Neural cell (in vitro differentiated cells): ENCODE measurements at regions not wholly inside any gene's neighbourhood (a gene's known extent, or its start where the extent isn't known, plus 50 kb on each side); places are given as distances from the start of the nearest gene placed in this dataset.

Experiments used
- EP300 ChIP-seq: fragments of 450-650 bp; conservative IDR thresholded peaks from 2 replicates; pipeline ENCODE4 v1.6.1; 2014; ENCODE audit warnings: antibody characterized with exemption, mild to moderate bottlenecking, moderate library complexity; ENCODE audit not compliant: poor library complexity, severe bottlenecking
- EZH2 ChIP-seq: fragments of 200-600, 300-800 bp; shearing (Covaris generic), sonication (generic); IDR thresholded peaks from 2 replicates; pipeline ENCODE4 v1.6.1; 2014; ENCODE audit warnings: antibody characterized with exemption, low read length, borderline replicate concordance, mild to moderate bottlenecking; ENCODE audit not compliant: insufficient read depth, poor library complexity, severe bottlenecking

GRCh38 chr21:28277324-28277723 is 715.4 kb downstream of the LTN1 start:
- no peak for TF ChIP-seq EP300
- no peak for TF ChIP-seq EZH2
